K562 (cell line): ENCODE measurements at regions not wholly inside any gene's neighbourhood (a gene's known extent, or its start where the extent isn't known, plus 50 kb on each side); places are given as distances from the start of the nearest gene placed in this dataset.

Experiments
- ATAC-seq: fragments of 200-7000 bp; cut with Tn5 transposase; 3 replicates; pipeline ENCODE4 v1.9.1; 2020; ENCODE audit warnings: moderate library complexity
- BruUV-seq: library from RNA; stranded (reverse); fragments of 400-500 nt; replicated peaks from 2 replicates; lab custom pipeline; 2021; lab: Mats Ljungman, UMichigan
- CTCF ChIA-PET: fragments of 300-600 bp; formaldehyde crosslinking; extraction: SDS; loops from one replicate; lab custom pipeline; 2021; ENCODE audit warnings: low intra/inter-chr PET ratio; lab: Yijun Ruan, JAX
- POLR2A ChIA-PET: fragments of 300-600, 350-650 bp; sonication (Branson Sonifier 250); formaldehyde crosslinking; extraction: SDS; loops from one replicate; lab custom pipeline; 2021; ENCODE audit warnings: antibody characterized with exemption, inconsistent platforms; lab: Yijun Ruan, JAX
- DNase-seq, 4 experiments: peaks; one replicate each; pipeline versions ENCODE4 v3.0.0 to v3.0.0-alpha.2; 2011 to 2018; ENCODE audit warnings: low spot score in 3 of 4, mixed read lengths in 3 of 4; ENCODE audit errors: extremely low read depth in 1 of 4
- FAIRE-seq: peaks from 2 replicates; lab custom pipeline; 2011; peaks lifted over from hg19 to GRCh38; lab: Jason Lieb, UNC
- H2AFZ ChIP-seq: 2 replicates; pipeline ENCODE4 v1.6.0; 2011; ENCODE audit warnings: low read depth, low read length, control low read depth, inconsistent platforms
- H3K27ac ChIP-seq: fragments of 200-600 bp; 3 replicates; pipeline ENCODE4 v1.8.0; 2011; ENCODE audit warnings: low read depth, mild to moderate bottlenecking, control low read depth, inconsistent platforms, low read length, moderate library complexity, mixed read lengths; ENCODE audit errors: extremely low read depth
- H3K27me3 ChIP-seq, 2 experiments: fragments of 300-600 bp in 1 of 2; 2 replicates in 1 of 2; 3 replicates in 1 of 2; pipeline versions ENCODE4 v1.6.0 to v1.8.0; 2011; ENCODE audit warnings: inconsistent platforms in 2 of 2, low read length in 2 of 2, mild to moderate bottlenecking in 1 of 2, mixed read lengths in 1 of 2, moderate library complexity in 1 of 2; ENCODE audit not compliant: control insufficient read depth in 2 of 2, insufficient read depth in 2 of 2
- H3K36me3 ChIP-seq: fragments of 300-600 bp; 3 replicates; pipeline ENCODE4 v1.8.0; 2011; ENCODE audit warnings: mild to moderate bottlenecking, low read length, inconsistent platforms; ENCODE audit not compliant: control insufficient read depth, insufficient read depth
- H3K4me1 ChIP-seq, 2 experiments: fragments of 200-600 bp in 1 of 2; replicated peaks in 1 of 2; 2 replicates in 1 of 2; 3 replicates in 1 of 2; pipeline versions ENCODE4 v1.5.1 to v1.8.0; 2011; ENCODE audit warnings: inconsistent platforms in 2 of 2, low read length in 2 of 2, mild to moderate bottlenecking in 1 of 2, mixed read lengths in 1 of 2, moderate library complexity in 1 of 2; ENCODE audit not compliant: control insufficient read depth in 2 of 2, insufficient read depth in 2 of 2
- H3K4me2 ChIP-seq: 2 replicates; pipeline ENCODE4 v1.6.1; 2011; ENCODE audit warnings: low read length, control low read depth, inconsistent platforms, mixed read lengths; ENCODE audit not compliant: insufficient read depth
- H3K4me3 ChIP-seq: fragments of 200-600 bp; sonication (generic), shearing (Covaris generic); 2 replicates; pipeline ENCODE4 v1.5.1; 2016; ENCODE audit warnings: control low read depth, inconsistent platforms
- H3K79me2 ChIP-seq: fragments of 200-600 bp; 3 replicates; pipeline ENCODE4 v1.8.0; 2011; ENCODE audit warnings: low read length, inconsistent platforms; ENCODE audit not compliant: control insufficient read depth, insufficient read depth
- H3K9ac ChIP-seq, 2 experiments: 2 replicates each; pipeline versions ENCODE4 v1.6.0 to v1.6.1; 2011; ENCODE audit warnings: low read depth in 2 of 2, low read length in 2 of 2, control low read depth in 1 of 2, inconsistent platforms in 1 of 2, mild to moderate bottlenecking in 1 of 2, mixed read lengths in 1 of 2; ENCODE audit not compliant: insufficient read depth in 1 of 2
- H3K9me1 ChIP-seq: one replicate; pipeline ENCODE4 v1.6.0; 2011; ENCODE audit warnings: inconsistent platforms, mild to moderate bottlenecking, low read length, moderate library complexity; ENCODE audit not compliant: control insufficient read depth, insufficient read depth
- H3K9me3 ChIP-seq: replicated peaks from 2 replicates; pipeline ENCODE4 v1.5.1; 2011; ENCODE audit warnings: low read depth, low read length, inconsistent platforms; ENCODE audit not compliant: control insufficient read depth, insufficient read depth
- H4K20me1 ChIP-seq: replicated peaks from 2 replicates; pipeline ENCODE4 v1.6.1; 2011; ENCODE audit warnings: low read length, inconsistent platforms, mixed read lengths; ENCODE audit not compliant: control insufficient read depth, insufficient read depth
- CREB3 ChIP-seq: fragments of 450-650 bp; conservative IDR thresholded peaks from 2 replicates; pipeline ENCODE4 v1.6.1; 2016; ENCODE audit warnings: missing genetic modification characterization, low read depth, mild to moderate bottlenecking, missing compliant biosample characterization, moderate library complexity
- DDX20 ChIP-seq: fragments of 450-650 bp; IDR thresholded peaks from 2 replicates; pipeline ENCODE4 v1.6.1; 2016; ENCODE audit warnings: missing genetic modification characterization, low read depth, mild to moderate bottlenecking, missing compliant biosample characterization, moderate library complexity
- DMBX1 ChIP-seq: fragments of 250-450 bp; sonication (Bioruptor Pico); IDR thresholded peaks from 2 replicates; pipeline ENCODE4 v1.8.0; 2022; ENCODE audit warnings: inconsistent platforms, mild to moderate bottlenecking, moderate library complexity, borderline replicate concordance
- HNRNPH1 ChIP-seq: fragments of 200-400 bp; formaldehyde crosslinking; optimal IDR thresholded peaks from 2 replicates; pipeline ENCODE3; 2017; ENCODE audit warnings: low read depth, mild to moderate bottlenecking, low read length, moderate library complexity
- KAT8 ChIP-seq: fragments of 450-650 bp; IDR thresholded peaks from 2 replicates; pipeline ENCODE4 v1.6.1; 2016; ENCODE audit warnings: low read depth, mild to moderate bottlenecking
- MBD1 ChIP-seq: fragments of 250-450 bp; sonication (Bioruptor Pico); IDR thresholded peaks from 2 replicates; pipeline ENCODE4 v1.8.0; 2022; ENCODE audit warnings: inconsistent platforms
- MNT ChIP-seq, 2 experiments: fragments of 450-650 bp; conservative IDR thresholded peaks; 2 replicates each; pipeline ENCODE4 v1.6.1; 2017; ENCODE audit warnings: mild to moderate bottlenecking in 2 of 2, moderate library complexity in 2 of 2
- PHF21A ChIP-seq: fragments of 450-650 bp; IDR thresholded peaks from 2 replicates; pipeline ENCODE4 v1.6.1; 2017; ENCODE audit warnings: low read depth, borderline replicate concordance
- SRSF7 ChIP-seq: fragments of 200-400 bp; formaldehyde crosslinking; optimal IDR thresholded peaks from 2 replicates; pipeline ENCODE3; 2017; ENCODE audit warnings: mild to moderate bottlenecking, low read depth, low read length
- TRIM25 ChIP-seq: fragments of 450-650 bp; IDR thresholded peaks from 2 replicates; pipeline ENCODE4 v1.7.0; 2016; ENCODE audit warnings: borderline replicate concordance
- WHSC1 ChIP-seq: IDR thresholded peaks from one replicate; pipeline ENCODE4 v1.6.1; 2012; ENCODE audit warnings: low read length, control low read depth, inconsistent platforms
- ZBTB2 ChIP-seq: fragments of 450-650 bp; IDR thresholded peaks from 2 replicates; pipeline ENCODE4 v1.6.1; 2016; ENCODE audit warnings: antibody characterized with exemption
- ZNF551 ChIP-seq: fragments of 250-450 bp; sonication (Bioruptor Pico); IDR thresholded peaks from 2 replicates; pipeline ENCODE4 v1.5.0; 2021; ENCODE audit warnings: mild to moderate bottlenecking, moderate library complexity
- ZNF77 ChIP-seq: fragments of 250-450 bp; sonication (Bioruptor Pico); IDR thresholded peaks from 2 replicates; pipeline ENCODE4 v1.5.0; 2020
- WGBS: fragments of 100-300 bp; shearing (Covaris generic); methylation state at CpG from one replicate; pipeline ENCODE4 v1.1.6; 2016; ENCODE audit warnings: low coverage, mixed read lengths; ENCODE audit not compliant: insufficient coverage; ENCODE audit errors: missing lambda C conversion rate; 5-methylcytosine and 5-hydroxymethylcytosine counted together
- in situ Hi-C: fragments of 300-500 bp; cut with MboI; formaldehyde crosslinking; loops from 4 replicates; pipeline ENCODE4 v1.15.0; 2018; ENCODE audit warnings: inconsistent platforms, mixed read lengths
- intact Hi-C: fragments of 100-400 bp; cut with micrococcal nuclease; formaldehyde crosslinking; loops from 2 replicates; pipeline ENCODE4 v1.14.2; 2022

- Histone ChIP-seq H3K4me3 (no peak overlapping the region), H2AFZ (no peak overlapping the region), H3K9me1 (no peaks in the 10 kb centered on the region), H3K27ac (no peak overlapping the region), H3K9ac (no peak overlapping the region), H3K9me3 (0 out of 2 replicates have a peak, but pooled peaks cover 2% of the 10 kb centered on the region), H3K27me3 (peaks cover 11 to 17% of the 10 kb centered on the region in 2 experiments; a peak in 3 of 5 replicates), H4K20me1 (no peaks in the 10 kb centered on the region), H3K79me2 (no peaks in the 10 kb centered on the region), H3K4me2 (no peak overlapping the region), H3K4me1 (no peaks in the 10 kb centered on the region; a peak in 1 of 5 replicates), H3K36me3 (no peaks in the 10 kb centered on the region)
- intact Hi-C loops, result no loop called here
- in situ Hi-C loops, result no loop called here
- ATAC-seq, result no peak
- CTCF ChIA-PET, result no interaction called here
- 0% methylated on average over 9 of the region's 9 CpGs for WGBS
- FAIRE-seq, result no peak
- POLR2A ChIA-PET, result interaction anchor here (0.7 kb wide), 1 partner anchor 14 kb away, joined by 3 read pairs; no protein-coding TSS in a partner anchor
- no TSS peak for BruUV-seq
- DNase-seq, result no peak
- TF ChIP-seq MNT (conservative IDR thresholded peaks at IDR 0.05), result no peak
- no peak for TF ChIP-seq KAT8
- no peak for TF ChIP-seq PHF21A
- TF ChIP-seq SRSF7, result no peak
- no peak for TF ChIP-seq MBD1 (CRISPR knock-in tag)
- TF ChIP-seq ZNF77 (CRISPR knock-in tag), result no peak
- TF ChIP-seq DDX20 (tag), result no peak
- TF ChIP-seq WHSC1, result no peak
- no peak for TF ChIP-seq ZNF551 (CRISPR knock-in tag)
- no peak for TF ChIP-seq HNRNPH1
- TF ChIP-seq ZBTB2, result no peak
- no peak for TF ChIP-seq TRIM25
- no peak for TF ChIP-seq DMBX1
- no peak for TF ChIP-seq CREB3 (tag)
Measured at GRCh38 chr2:64931246-64932115, 57.7 kb upstream of the SLC1A4 start.
